ENCODE measurements at regions not wholly inside any gene's neighbourhood (a gene's known extent, or its start where the extent isn't known, plus 50 kb on each side); places are given as distances from the start of the nearest gene placed in this dataset.

DNA sequence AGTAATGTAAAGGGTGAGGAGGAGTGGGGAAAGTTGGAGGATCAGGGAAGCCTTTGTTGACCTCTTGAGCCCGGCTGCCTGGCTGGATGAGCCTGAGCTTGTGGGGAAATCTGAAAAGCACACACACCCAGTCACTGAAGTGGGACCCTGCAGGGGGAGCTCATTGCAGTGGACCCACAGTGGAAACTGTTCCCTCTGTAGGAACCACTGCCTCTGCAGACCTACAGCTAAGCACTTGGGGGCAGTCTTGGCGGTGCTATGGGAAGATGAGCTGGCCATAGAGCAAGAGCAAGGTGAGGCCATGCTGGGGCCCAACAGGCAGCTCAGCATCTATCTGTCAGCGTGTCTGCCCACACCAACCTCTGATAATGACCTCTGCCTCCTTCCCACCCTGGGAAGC, 294.8 kb downstream of the TSHZ3 start:
- Histone ChIP-seq H3K27me3 (no peaks in the 10 kb centered on the region), H3K4me1 (replicated peaks in 1 of 2) (no peaks in the 10 kb centered on the region), H3K36me3 (replicated peaks in 1 of 2) (no peaks in the 10 kb centered on the region), H3K4me3 (no peak overlapping the region), H3K27ac (no peak overlapping the region), H3K9me3 (replicated peaks in 1 of 3) (no peaks in the 10 kb centered on the region)
- DNase-seq: peak in 6 of 7 donors; percentile 13 to 59 (median 24)
- intact Hi-C loops (cut with DNase I): no loop called here
- WGBS, 4 donors: 24 to 58% (median 42%) methylated on average over 2 to 3 of the region's 3 CpGs
- TF ChIP-seq, protein P1, sequence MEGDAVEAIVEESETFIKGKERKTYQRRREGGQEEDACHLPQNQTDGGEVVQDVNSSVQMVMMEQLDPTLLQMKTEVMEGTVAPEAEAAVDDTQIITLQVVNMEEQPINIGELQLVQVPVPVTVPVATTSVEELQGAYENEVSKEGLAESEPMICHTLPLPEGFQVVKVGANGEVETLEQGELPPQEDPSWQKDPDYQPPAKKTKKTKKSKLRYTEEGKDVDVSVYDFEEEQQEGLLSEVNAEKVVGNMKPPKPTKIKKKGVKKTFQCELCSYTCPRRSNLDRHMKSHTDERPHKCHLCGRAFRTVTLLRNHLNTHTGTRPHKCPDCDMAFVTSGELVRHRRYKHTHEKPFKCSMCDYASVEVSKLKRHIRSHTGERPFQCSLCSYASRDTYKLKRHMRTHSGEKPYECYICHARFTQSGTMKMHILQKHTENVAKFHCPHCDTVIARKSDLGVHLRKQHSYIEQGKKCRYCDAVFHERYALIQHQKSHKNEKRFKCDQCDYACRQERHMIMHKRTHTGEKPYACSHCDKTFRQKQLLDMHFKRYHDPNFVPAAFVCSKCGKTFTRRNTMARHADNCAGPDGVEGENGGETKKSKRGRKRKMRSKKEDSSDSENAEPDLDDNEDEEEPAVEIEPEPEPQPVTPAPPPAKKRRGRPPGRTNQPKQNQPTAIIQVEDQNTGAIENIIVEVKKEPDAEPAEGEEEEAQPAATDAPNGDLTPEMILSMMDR (IDR thresholded peaks at IDR 0.05): peak in 4 of 6 experiments; percentile 24 to 46 (median 38)
- TF ChIP-seq POLR2A (IDR thresholded peaks at IDR 0.05): no peak

DNA sequence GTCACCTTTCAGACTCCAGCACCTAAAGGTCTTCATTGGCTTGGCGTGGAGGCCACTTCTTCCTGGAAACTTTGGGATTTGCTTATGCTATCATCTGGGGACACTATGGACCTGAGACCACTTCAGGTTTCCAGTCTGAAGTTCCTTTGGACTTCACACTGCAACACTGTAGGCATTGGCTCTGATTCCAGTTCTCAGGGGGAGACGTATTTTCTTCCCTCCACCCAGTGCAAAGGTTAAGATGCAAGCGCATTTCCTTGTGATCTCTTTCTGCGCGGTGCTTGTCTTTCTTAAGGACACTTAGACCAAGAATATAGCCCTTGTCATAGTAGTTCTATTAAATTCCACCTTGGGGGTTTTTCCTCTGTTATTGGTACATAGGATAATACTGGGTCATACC, 299.8 kb downstream of the TSHZ3 start:
- Histone ChIP-seq H3K4me3 (no peak overlapping the region), H3K36me3 (replicated peaks in 1 of 2) (no peaks in the 10 kb centered on the region), H3K4me1 (replicated peaks in 1 of 2) (no peaks in the 10 kb centered on the region), H3K9me3 (replicated peaks in 1 of 3) (no peaks in the 10 kb centered on the region), H3K27ac (no peak overlapping the region), H3K27me3 (no peaks in the 10 kb centered on the region)
- intact Hi-C loops (cut with DNase I): no loop called here
- no peak for DNase-seq
- WGBS, 4 donors: 82 to 88% (median 87%) methylated on average over 5 of the region's 5 CpGs
- TF ChIP-seq POLR2A (IDR thresholded peaks at IDR 0.05): no peak
- TF ChIP-seq, protein P1 (IDR thresholded peaks at IDR 0.05): no peak

DNA sequence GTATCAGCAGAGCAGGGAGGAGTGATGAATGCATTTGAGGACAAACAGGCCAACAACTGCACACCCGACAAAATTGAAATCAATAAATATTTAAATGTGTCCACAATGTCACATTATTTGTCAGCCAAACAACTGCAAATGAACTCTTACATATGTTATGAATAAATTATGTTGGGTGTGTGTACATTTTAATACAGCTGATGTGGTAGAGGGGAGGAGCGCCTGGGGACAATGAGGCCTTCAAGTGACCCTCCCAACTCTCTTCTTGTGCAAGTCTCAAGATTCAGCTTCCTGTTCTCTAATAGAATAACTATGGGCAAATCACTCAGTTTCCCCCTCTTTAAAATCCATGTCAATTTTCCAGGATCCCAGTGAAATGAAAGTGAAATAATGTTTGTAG, 303.2 kb downstream of the TSHZ3 start:
- no peak overlapping the region for H3K4me3 ChIP-seq
- no peak for TF ChIP-seq POLR2A (IDR thresholded peaks at IDR 0.05)
- TF ChIP-seq, protein P1 (IDR thresholded peaks at IDR 0.05): no peak
- no peaks in the 10 kb centered on the region for H3K4me1 ChIP-seq (replicated peaks in 1 of 2)
- WGBS, 4 donors: 70 to 84% (median 77%) methylated on average over 2 of the region's 2 CpGs
- H3K27me3 ChIP-seq: no peaks in the 10 kb centered on the region
- H3K9me3 ChIP-seq (replicated peaks in 1 of 3): no peaks in the 10 kb centered on the region
- DNase-seq: no peak
- no peak overlapping the region for H3K27ac ChIP-seq
- intact Hi-C loops (cut with DNase I): no loop called here
- H3K36me3 ChIP-seq (replicated peaks in 1 of 2): no peaks in the 10 kb centered on the region

DNA sequence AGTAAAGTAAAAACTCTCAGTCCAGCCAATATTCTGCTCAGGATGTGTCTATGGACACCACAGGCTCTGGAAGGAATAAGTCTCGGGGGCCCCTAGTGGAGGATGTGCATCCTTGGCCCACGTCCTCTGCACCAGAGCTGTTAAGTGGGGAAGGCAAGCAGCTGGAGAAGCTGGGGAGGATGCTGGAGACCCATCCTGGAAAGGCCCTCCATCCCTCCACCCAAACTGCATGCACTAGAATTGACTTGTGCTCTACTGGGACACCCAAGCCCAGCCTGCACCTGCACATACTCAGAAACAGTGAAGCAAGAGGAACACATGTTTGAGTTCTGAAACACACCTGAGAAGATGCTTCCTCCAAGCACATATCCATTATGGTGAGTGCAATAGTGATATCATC, 307.8 kb downstream of the TSHZ3 start:
- no peaks in the 10 kb centered on the region for H3K27me3 ChIP-seq
- no peaks in the 10 kb centered on the region for H3K4me1 ChIP-seq (replicated peaks in 1 of 2)
- H3K36me3 ChIP-seq (replicated peaks in 1 of 2): no peaks in the 10 kb centered on the region
- no peak for DNase-seq
- TF ChIP-seq POLR2A (IDR thresholded peaks at IDR 0.05): no peak
- TF ChIP-seq, protein P1 (IDR thresholded peaks at IDR 0.05): no peak
- H3K4me3 ChIP-seq: no peak overlapping the region
- WGBS, 4 donors: 77 to 88% (median 81%) methylated on average over 2 of the region's 2 CpGs
- intact Hi-C loops (cut with DNase I): no loop called here
- no peak overlapping the region for H3K27ac ChIP-seq
- H3K9me3 ChIP-seq (replicated peaks in 1 of 3): no peaks in the 10 kb centered on the region

Data from adrenal gland (tissue), 9 donors.